GM10266 (cell line): ENCODE measurements at regions not wholly inside any gene's neighbourhood (a gene's known extent, or its start where the extent isn't known, plus 50 kb on each side); places are given as distances from the start of the nearest gene placed in this dataset.

Experiments
- DNase-seq: peaks from one replicate; pipeline ENCODE4 v3.0.0; 2012; ENCODE audit errors: extremely low spot score
- CTCF ChIP-seq: IDR thresholded peaks from 2 replicates; pipeline ENCODE4 v1.5.1; 2012; ENCODE audit warnings: mild to moderate bottlenecking, low read depth; ENCODE audit not compliant: control insufficient read depth, insufficient read depth; ENCODE audit errors: missing control alignments

- TF ChIP-seq CTCF: no peak
- DNase-seq: no peak
Measured at GRCh38 chr4:130530505-130530904, 1434.6 kb downstream of the C4orf33 start.

DNA sequence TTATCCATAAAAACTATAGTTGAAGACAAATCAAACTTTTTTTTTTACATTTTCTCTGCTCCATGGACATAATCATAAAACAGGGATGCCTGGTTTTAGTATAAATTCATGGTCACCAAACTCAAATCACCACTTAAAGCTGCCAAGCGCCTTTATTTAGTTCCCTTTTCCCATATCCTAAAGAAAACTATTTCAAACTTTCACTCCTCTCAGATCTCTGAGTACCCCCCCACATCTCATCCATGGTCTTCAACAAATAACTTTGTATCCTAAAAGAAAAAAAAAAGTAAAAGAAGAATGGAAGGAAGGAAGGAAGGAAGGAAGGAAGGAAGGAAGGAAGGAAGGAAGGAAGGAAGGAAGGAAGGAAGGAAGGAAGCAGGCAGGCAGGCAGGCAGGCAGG lies 1438.7 kb downstream of the C4orf33 start:
- TF ChIP-seq CTCF: no peak
- no peak for DNase-seq

DNA sequence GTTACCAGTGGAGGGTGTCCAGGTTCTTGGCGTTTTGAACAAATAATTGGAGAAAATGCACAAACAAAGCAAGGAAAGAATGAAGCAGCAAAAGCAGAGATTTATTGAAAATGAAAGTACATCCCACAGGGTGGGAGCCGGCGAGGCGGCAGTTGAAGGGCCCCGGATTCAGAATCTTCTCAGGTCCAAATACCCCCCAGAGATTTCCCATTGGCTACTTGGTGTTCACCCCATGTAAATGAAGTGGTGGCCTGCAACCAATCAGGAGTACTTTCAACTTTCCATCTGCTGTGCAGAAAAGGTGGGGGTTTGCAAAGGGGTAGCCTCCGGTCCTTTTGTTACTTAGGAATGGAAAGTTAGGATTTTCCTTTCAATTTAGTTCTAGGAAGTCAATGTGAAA lies 1447.0 kb downstream of the C4orf33 start:
- DNase-seq: no peak
- no peak for TF ChIP-seq CTCF

- TF ChIP-seq CTCF: no peak
- no peak for DNase-seq
Measured at GRCh38 chr4:130545171-130545570, 1449.2 kb downstream of the C4orf33 start.

DNA sequence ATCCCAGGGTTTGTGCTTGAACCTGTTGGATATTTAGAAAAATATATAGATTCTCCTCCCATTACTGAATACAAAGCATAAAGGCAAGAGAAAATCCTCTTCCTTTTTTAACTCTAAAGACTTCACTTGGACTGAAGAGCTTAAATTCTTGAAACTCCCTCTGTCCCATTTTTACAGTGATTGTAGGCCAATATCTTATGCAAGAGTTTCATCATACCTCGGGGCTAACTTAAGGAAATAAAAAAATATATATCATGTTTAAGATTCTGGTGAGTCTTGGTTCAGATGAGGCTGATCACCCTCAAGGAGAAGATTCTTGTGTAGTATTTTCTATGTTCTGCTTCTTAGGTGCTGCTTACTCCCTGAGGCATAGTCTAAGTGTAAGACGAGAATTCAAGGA lies 1449.6 kb downstream of the C4orf33 start:
- no peak for DNase-seq
- TF ChIP-seq CTCF: no peak

GRCh38 chr4:130559268-130559667 lies 1463.3 kb downstream of the C4orf33 start:
- no peak for DNase-seq
- TF ChIP-seq CTCF: no peak

DNA sequence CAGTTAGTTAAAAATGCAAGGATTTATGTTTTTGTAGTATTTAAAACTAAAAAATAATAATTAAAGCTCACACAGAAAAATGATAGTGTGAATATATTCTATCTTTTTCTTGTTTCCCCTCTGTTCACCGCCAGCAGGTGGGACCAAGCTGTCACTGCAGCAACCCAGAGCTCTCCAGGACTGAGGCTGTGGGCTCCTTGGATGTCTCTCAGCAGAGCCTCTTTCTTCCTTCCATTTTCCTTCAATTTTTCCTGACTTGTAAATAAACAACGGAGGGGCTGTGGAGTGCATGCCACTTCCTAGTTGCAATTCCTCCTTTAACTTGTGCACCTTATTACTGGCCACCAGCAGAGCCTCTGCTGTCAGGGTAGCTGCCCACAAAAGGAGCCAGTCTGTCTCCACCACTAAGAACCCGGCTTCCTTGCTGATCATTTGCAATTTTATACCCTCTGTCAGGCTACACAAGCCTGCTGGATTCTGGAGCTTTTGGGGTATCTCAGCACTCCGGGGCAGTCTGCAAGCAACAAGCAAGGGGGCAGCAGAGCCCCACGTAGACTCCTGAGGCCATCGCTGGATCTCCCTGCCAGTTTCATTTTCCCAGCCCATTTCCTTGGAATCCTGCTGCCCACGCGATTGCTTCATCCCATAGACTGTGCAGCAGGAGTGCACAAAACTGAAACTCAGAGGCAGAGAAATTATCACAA lies 1467.4 kb downstream of the C4orf33 start:
- no peak for TF ChIP-seq CTCF

More for the DNA sequence above, 1467.4 kb downstream of the C4orf33 start:
- no peak for DNase-seq
